OCI-LY1 (cell line): ENCODE measurements at regions not wholly inside any gene's neighbourhood (a gene's known extent, or its start where the extent isn't known, plus 50 kb on each side); places are given as distances from the start of the nearest gene placed in this dataset.

Experiments
- H2AFZ ChIP-seq: fragments of 200-600 bp; sonication (generic), shearing (Covaris generic); 2 replicates; pipeline ENCODE4 v1.6.0; 2014; ENCODE audit warnings: antibody characterized with exemption, mild to moderate bottlenecking, low read length
- H3F3A ChIP-seq: fragments of 200-600 bp; sonication (generic), shearing (Covaris generic); 2 replicates; pipeline ENCODE4 v1.6.0; 2014; ENCODE audit warnings: mild to moderate bottlenecking, antibody characterized with exemption, low read length, moderate library complexity; ENCODE audit not compliant: insufficient read depth
- H3K27ac ChIP-seq: fragments of 200-600 bp; sonication (generic); 2 replicates; pipeline ENCODE4 v1.5.1; 2014; ENCODE audit warnings: low read length, mixed run types, mild to moderate bottlenecking, low read depth; ENCODE audit not compliant: poor library complexity, severe bottlenecking
- H3K27me3 ChIP-seq: fragments of 200-600 bp; sonication (generic); 2 replicates; pipeline ENCODE4 v1.6.0; 2014; ENCODE audit warnings: antibody characterized with exemption, mild to moderate bottlenecking, low read length, moderate library complexity; ENCODE audit not compliant: insufficient read depth
- H3K36me3 ChIP-seq: fragments of 200-600 bp; sonication (generic); 2 replicates; pipeline ENCODE4 v1.6.1; 2014; ENCODE audit warnings: mild to moderate bottlenecking, antibody characterized with exemption, low read length, moderate library complexity, mixed read lengths; ENCODE audit not compliant: insufficient read depth
- H3K4me1 ChIP-seq: fragments of 200-600 bp; sonication (generic); 2 replicates; pipeline ENCODE4 v1.5.1; 2014; ENCODE audit warnings: mild to moderate bottlenecking, low read length, moderate library complexity; ENCODE audit not compliant: insufficient read depth, severe bottlenecking
- H3K4me2 ChIP-seq: fragments of 200-600 bp; sonication (generic), shearing (Covaris generic); 2 replicates; pipeline ENCODE4 v1.6.1; 2014; ENCODE audit warnings: low read length
- H3K4me3 ChIP-seq: fragments of 200-600 bp; sonication (generic); 2 replicates; pipeline ENCODE4 v1.5.1; 2014; ENCODE audit warnings: low read length, low read depth, mild to moderate bottlenecking, mixed read lengths; ENCODE audit not compliant: poor library complexity, severe bottlenecking
- H3K79me2 ChIP-seq: fragments of 200-600 bp; shearing (Covaris generic); 2 replicates; pipeline ENCODE4 v1.6.1; 2016; ENCODE audit warnings: mixed run types, low read length, mixed read lengths; ENCODE audit not compliant: insufficient read depth
- H3K9ac ChIP-seq: fragments of 200-600 bp; sonication (generic), shearing (Covaris generic); 2 replicates; pipeline ENCODE4 v1.6.1; 2014; ENCODE audit warnings: mild to moderate bottlenecking, low read length, mixed read lengths
- H3K9me2 ChIP-seq: fragments of 200-600 bp; sonication (generic), shearing (Covaris generic); 2 replicates; pipeline ENCODE4 v1.6.1; 2014; ENCODE audit warnings: low read depth, mild to moderate bottlenecking, low read length, mixed read lengths
- H3K9me3 ChIP-seq: fragments of 200-600 bp; shearing (Covaris generic); 2 replicates; pipeline ENCODE4 v1.6.1; 2014; ENCODE audit warnings: low read length, mixed read lengths
- H4K20me1 ChIP-seq: fragments of 200-600 bp; sonication (generic), shearing (Covaris generic); 2 replicates; pipeline ENCODE4 v1.6.0; 2016; ENCODE audit warnings: mild to moderate bottlenecking, low read length; ENCODE audit not compliant: insufficient read depth
- CTCF ChIP-seq: fragments of 200-600 bp; sonication (generic), shearing (Covaris generic); IDR thresholded peaks from 2 replicates; pipeline ENCODE4 v1.5.1; 2017; ENCODE audit warnings: mild to moderate bottlenecking, antibody characterized with exemption, low read length, moderate library complexity, mixed read lengths
- EZH2 ChIP-seq: fragments of 200-600 bp; sonication (generic), shearing (Covaris generic); IDR thresholded peaks from 2 replicates; pipeline ENCODE4 v1.8.0; 2017; ENCODE audit warnings: borderline replicate concordance, mixed run types, mild to moderate bottlenecking, antibody characterized with exemption, low read length, moderate library complexity, mixed read lengths

GRCh38 chr14:23864861-23865260, 88.7 kb upstream of the DHRS4 start:
- TF ChIP-seq CTCF (no peak), EZH2 (no peak)

DNA sequence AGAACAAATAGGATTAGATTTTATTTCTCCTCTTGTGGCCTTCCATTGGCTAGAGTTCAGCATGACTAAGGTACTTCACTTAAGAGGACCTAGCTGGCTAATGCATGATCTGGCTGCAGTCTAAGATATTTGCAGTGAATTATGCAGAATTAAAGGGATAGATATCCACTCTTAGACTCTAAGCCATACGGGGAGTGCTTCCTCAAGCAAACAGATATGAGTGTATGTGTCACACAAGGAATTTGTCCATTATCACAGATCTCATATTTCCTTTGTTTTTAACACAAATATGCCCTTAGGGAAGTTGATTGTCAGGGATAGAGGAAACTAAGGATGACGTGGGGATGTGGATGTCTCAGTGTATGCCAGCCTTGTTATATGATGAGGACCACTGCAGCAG, 88.1 kb upstream of the DHRS4 start:
- no peaks in the 10 kb centered on the region for H4K20me1 ChIP-seq
- H3K9me3 ChIP-seq = no peaks in the 10 kb centered on the region
- no peaks in the 10 kb centered on the region for H3F3A ChIP-seq
- no peaks in the 10 kb centered on the region for H3K4me1 ChIP-seq
- H3K9ac ChIP-seq = no peak overlapping the region
- no peak overlapping the region for H3K27ac ChIP-seq
- H3K27me3 ChIP-seq = no peaks in the 10 kb centered on the region
- no peak overlapping the region for H3K4me2 ChIP-seq
- no peak overlapping the region for H2AFZ ChIP-seq
- H3K4me3 ChIP-seq = no peak overlapping the region
- H3K36me3 ChIP-seq = no peaks in the 10 kb centered on the region
- H3K79me2 ChIP-seq = no peaks in the 10 kb centered on the region
- TF ChIP-seq CTCF = no peak
- TF ChIP-seq EZH2 = no peak
- no peaks in the 10 kb centered on the region for H3K9me2 ChIP-seq

More at GRCh38 chr14:23864861-23865260, 88.7 kb upstream of the DHRS4 start:
- Histone ChIP-seq H3F3A (no peaks in the 10 kb centered on the region), H3K9ac (no peak overlapping the region), H3K9me3 (no peaks in the 10 kb centered on the region), H3K36me3 (no peaks in the 10 kb centered on the region), H3K9me2 (no peaks in the 10 kb centered on the region), H2AFZ (no peak overlapping the region), H3K79me2 (no peaks in the 10 kb centered on the region), H3K27ac (no peak overlapping the region), H3K4me1 (no peaks in the 10 kb centered on the region), H3K4me2 (no peak overlapping the region), H3K4me3 (no peak overlapping the region), H4K20me1 (no peaks in the 10 kb centered on the region), H3K27me3 (no peaks in the 10 kb centered on the region)

DNA sequence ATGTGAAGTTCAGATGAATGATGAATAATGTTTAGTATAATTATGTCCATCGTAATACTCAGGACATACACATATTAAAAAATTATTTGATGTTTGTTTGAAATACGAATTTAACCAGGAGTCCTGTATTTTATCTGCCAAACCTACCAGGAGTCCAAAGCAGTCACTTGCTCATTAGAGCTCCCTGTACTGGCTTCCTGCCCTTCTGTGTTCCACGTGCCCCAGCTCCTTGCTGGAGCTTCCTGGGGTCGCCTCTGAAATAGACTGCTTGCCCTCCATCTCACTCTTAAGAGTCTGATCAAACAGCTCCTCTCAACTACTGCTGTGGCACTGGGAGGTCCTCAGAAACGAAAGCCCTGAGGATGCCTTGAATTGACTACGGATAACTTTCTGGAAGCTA, 87.3 kb upstream of the DHRS4 start:
- Histone ChIP-seq H3K4me1 (no peaks in the 10 kb centered on the region), H3K79me2 (no peaks in the 10 kb centered on the region), H3K27ac (no peak overlapping the region), H3K27me3 (no peaks in the 10 kb centered on the region), H3F3A (no peaks in the 10 kb centered on the region), H3K36me3 (no peaks in the 10 kb centered on the region), H4K20me1 (no peaks in the 10 kb centered on the region), H3K4me2 (no peak overlapping the region), H3K9me2 (no peaks in the 10 kb centered on the region), H3K9me3 (no peaks in the 10 kb centered on the region), H3K9ac (no peak overlapping the region), H3K4me3 (no peak overlapping the region), H2AFZ (no peak overlapping the region)
- no peak for TF ChIP-seq CTCF
- no peak for TF ChIP-seq EZH2
